H1 (cell line): ENCODE measurements at regions not wholly inside any gene's neighbourhood (a gene's known extent, or its start where the extent isn't known, plus 50 kb on each side); places are given as distances from the start of the nearest gene placed in this dataset.

Source experiments
- CTCF ChIA-PET: fragments of 300-600 bp; sonication (Branson Sonifier 250); formaldehyde crosslinking; loops from one replicate; lab custom pipeline; 2021; ENCODE audit not compliant: partially characterized antibody; lab: Charles Lee
- POLR2A ChIA-PET: fragments of 300-600 bp; sonication (Branson Sonifier 250); formaldehyde crosslinking; loops from one replicate; lab custom pipeline; 2021; ENCODE audit warnings: inconsistent platforms; ENCODE audit not compliant: partially characterized antibody; lab: Charles Lee
- DNase-seq, 2 experiments: peaks; one replicate each; pipeline versions ENCODE4 v3.0.0 to v3.0.0-alpha.2; 2010 to 2022; ENCODE audit warnings: low spot score in 2 of 2, low read depth in 1 of 2, mixed read lengths in 1 of 2
- FAIRE-seq: peaks from 2 replicates; lab custom pipeline; 2011; peaks lifted over from hg19 to GRCh38; lab: Jason Lieb, UNC
- H2AFZ ChIP-seq: 2 replicates; pipeline ENCODE4 v1.8.1; 2012; ENCODE audit warnings: low read length, inconsistent platforms
- H2AK5ac ChIP-seq: 2 replicates; pipeline ENCODE4 v1.6.1; 2013; ENCODE audit warnings: low read depth, low read length
- H2BK120ac ChIP-seq: replicated peaks from 2 replicates; pipeline ENCODE3; 2013; ENCODE audit warnings: low read depth, low read length, inconsistent platforms
- H2BK12ac ChIP-seq: 2 replicates; pipeline ENCODE4 v1.6.1; 2013; ENCODE audit warnings: low read depth, low read length
- H2BK15ac ChIP-seq: 2 replicates; pipeline ENCODE4 v1.6.1; 2013; ENCODE audit warnings: low read length
- H2BK20ac ChIP-seq: 2 replicates; pipeline ENCODE4 v1.6.1; 2013; ENCODE audit warnings: low read length
- H2BK5ac ChIP-seq: 2 replicates; pipeline ENCODE4 v1.6.1; 2013; ENCODE audit warnings: low read depth, low read length
- H3K14ac ChIP-seq: 2 replicates; pipeline ENCODE4 v1.6.1; 2013; ENCODE audit warnings: inconsistent platforms; ENCODE audit not compliant: insufficient read length
- H3K18ac ChIP-seq: 2 replicates; pipeline ENCODE4 v1.6.1; 2013; ENCODE audit warnings: low read length; ENCODE audit errors: extremely low read depth
- H3K23ac ChIP-seq: 2 replicates; pipeline ENCODE4 v1.6.1; 2013; ENCODE audit warnings: inconsistent platforms; ENCODE audit not compliant: insufficient read length
- H3K23me2 ChIP-seq: 2 replicates; pipeline ENCODE4 v1.6.1; 2013; ENCODE audit warnings: low read depth, low read length
- H3K27ac ChIP-seq: 2 replicates; pipeline ENCODE4 v1.6.1; 2011; ENCODE audit warnings: low read depth, low read length, inconsistent platforms
- H3K27me3 ChIP-seq, 4 experiments: replicated peaks in 1 of 4; 1 replicate in 1 of 4; 2 replicates in 3 of 4; pipeline versions ENCODE4 v1.6.1 to v1.8.1; 2011 to 2013; ENCODE audit warnings: low read length in 3 of 4, mild to moderate bottlenecking in 3 of 4, inconsistent platforms in 2 of 4, mixed read lengths in 2 of 4, moderate library complexity in 1 of 4; ENCODE audit not compliant: control insufficient read depth in 3 of 4, insufficient read depth in 3 of 4; ENCODE audit errors: extremely low read depth in 1 of 4
- H3K36me3 ChIP-seq, 4 experiments: 2 replicates each; pipeline versions ENCODE4 v1.6.1 to v1.8.1; 2011 to 2013; ENCODE audit warnings: mild to moderate bottlenecking in 4 of 4, low read length in 3 of 4, moderate library complexity in 2 of 4, control low read depth in 1 of 4, inconsistent platforms in 1 of 4; ENCODE audit not compliant: insufficient read depth in 4 of 4, control insufficient read depth in 2 of 4
- H3K4ac ChIP-seq: replicated peaks from 2 replicates; pipeline ENCODE3; 2013; ENCODE audit warnings: low read length, low read depth, mixed read lengths, inconsistent platforms; ENCODE audit not compliant: insufficient read length
- H3K4me1 ChIP-seq, 4 experiments: replicated peaks in 1 of 4; 1 replicate in 1 of 4; 2 replicates in 3 of 4; pipeline versions ENCODE4 v1.6.1 to v1.8.1; 2011 to 2013; ENCODE audit warnings: low read length in 3 of 4, inconsistent platforms in 2 of 4, mixed read lengths in 1 of 4; ENCODE audit not compliant: insufficient read depth in 4 of 4, control insufficient read depth in 3 of 4
- H3K4me2 ChIP-seq, 2 experiments: 2 replicates each; pipeline versions ENCODE4 v1.6.1 to v1.8.1; 2011 to 2013; ENCODE audit warnings: low read depth in 2 of 2, low read length in 2 of 2, control low read depth in 1 of 2, inconsistent platforms in 1 of 2, mild to moderate bottlenecking in 1 of 2; ENCODE audit not compliant: insufficient read depth in 1 of 2
- H3K4me3 ChIP-seq, 4 experiments: fragments of 200-600, 300-600 bp in 1 of 4; sonication (generic), shearing (Covaris generic), sonication (Bioruptor Twin) in 1 of 4; 2 replicates each; pipeline versions ENCODE4 v1.5.1 to v1.8.1; 2011 to 2016; ENCODE audit warnings: low read length in 4 of 4, low read depth in 3 of 4, control low read depth in 2 of 4, inconsistent platforms in 2 of 4, mild to moderate bottlenecking in 2 of 4, mixed read lengths in 1 of 4, moderate library complexity in 1 of 4; ENCODE audit not compliant: insufficient read depth in 2 of 4; ENCODE audit errors: extremely low read depth in 1 of 4
- H3K56ac ChIP-seq: replicated peaks from 2 replicates; pipeline ENCODE3; 2013; ENCODE audit warnings: low read depth, mild to moderate bottlenecking, mixed read lengths, low read length, inconsistent platforms; ENCODE audit not compliant: insufficient read length
- H3K79me1 ChIP-seq: 2 replicates; pipeline ENCODE4 v1.6.1; 2013; ENCODE audit warnings: low read depth, low read length, control low read depth
- H3K79me2 ChIP-seq, 2 experiments: 2 replicates each; pipeline versions ENCODE4 v1.6.1 to v1.8.1; 2012 to 2013; ENCODE audit warnings: low read length in 2 of 2, mild to moderate bottlenecking in 2 of 2, inconsistent platforms in 1 of 2; ENCODE audit not compliant: insufficient read depth in 2 of 2, control insufficient read depth in 1 of 2
- H3K9ac ChIP-seq, 4 experiments: replicated peaks in 1 of 4; 1 replicate in 1 of 4; 2 replicates in 3 of 4; pipeline versions ENCODE4 v1.6.1 to v1.8.1; 2011 to 2013; ENCODE audit warnings: low read depth in 3 of 4, low read length in 3 of 4, control low read depth in 2 of 4, mild to moderate bottlenecking in 2 of 4, moderate library complexity in 2 of 4, inconsistent platforms in 1 of 4; ENCODE audit errors: extremely low read depth in 1 of 4
- H3K9me3 ChIP-seq, 2 experiments: 2 replicates each; pipeline versions ENCODE4 v1.6.1 to v1.8.1; 2012 to 2013; ENCODE audit warnings: mild to moderate bottlenecking in 2 of 2, moderate library complexity in 2 of 2, control low read depth in 1 of 2, inconsistent platforms in 1 of 2, low read depth in 1 of 2, low read length in 1 of 2, mixed read lengths in 1 of 2; ENCODE audit not compliant: insufficient read depth in 2 of 2
- H4K20me1 ChIP-seq, 2 experiments: replicated peaks in 1 of 2; 2 replicates each; pipeline versions ENCODE3 to v1.8.1; 2011 to 2013; ENCODE audit warnings: inconsistent platforms in 2 of 2, low read length in 2 of 2, mild to moderate bottlenecking in 1 of 2; ENCODE audit not compliant: insufficient read depth in 2 of 2, control insufficient read depth in 1 of 2
- H4K5ac ChIP-seq: 2 replicates; pipeline ENCODE4 v1.6.1; 2013; ENCODE audit warnings: low read length, low read depth, mixed read lengths, inconsistent platforms; ENCODE audit not compliant: insufficient read length
- H4K8ac ChIP-seq: 2 replicates; pipeline ENCODE4 v1.8.0; 2013; ENCODE audit warnings: mild to moderate bottlenecking, moderate library complexity, low read length, inconsistent platforms; ENCODE audit not compliant: insufficient read depth; ENCODE audit errors: extremely low read depth
- H4K91ac ChIP-seq: replicated peaks from 2 replicates; pipeline ENCODE3; 2013; ENCODE audit warnings: low read length, mixed read lengths, inconsistent platforms; ENCODE audit not compliant: insufficient read length
- ASH2L ChIP-seq: fragments of 200-600, 300-600 bp; sonication (generic); IDR thresholded peaks from one replicate; pipeline ENCODE4 v1.7.1; 2017; ENCODE audit warnings: low read length
- BACH1 ChIP-seq: IDR thresholded peaks from 2 replicates; pipeline ENCODE4 v1.6.1; 2012; ENCODE audit warnings: low read length, improper control_type of control experiment
- EZH2 ChIP-seq: fragments of 200-600 bp; sonication (generic); IDR thresholded peaks from 2 replicates; pipeline ENCODE4 v1.7.1; 2012; ENCODE audit warnings: low read depth, mild to moderate bottlenecking, moderate library complexity, low read length, inconsistent platforms; ENCODE audit not compliant: severe bottlenecking
- GABPA ChIP-seq: IDR thresholded peaks from 2 replicates; pipeline ENCODE4 v1.6.1; 2011; ENCODE audit warnings: mild to moderate bottlenecking, low read length, moderate library complexity, borderline replicate concordance; ENCODE audit not compliant: insufficient read depth
- HDAC2 ChIP-seq, 2 experiments: fragments of 300-600 bp in 1 of 2; sonication (generic) in 1 of 2; IDR thresholded peaks; 2 replicates each; pipeline ENCODE4 v1.6.1; 2011 to 2012; ENCODE audit warnings: low read depth in 2 of 2, low read length in 2 of 2, mild to moderate bottlenecking in 2 of 2, moderate library complexity in 2 of 2, borderline replicate concordance in 1 of 2, inconsistent platforms in 1 of 2
- NANOG ChIP-seq: IDR thresholded peaks from 2 replicates; pipeline ENCODE4 v1.6.1; 2011; ENCODE audit warnings: low read length, low read depth, mild to moderate bottlenecking, inconsistent platforms; ENCODE audit not compliant: insufficient read depth, poor library complexity, severe bottlenecking
- RNF2 ChIP-seq: fragments of 200-900, 300-1000 bp; sonication (generic); IDR thresholded peaks from 2 replicates; pipeline ENCODE4 v1.7.1; 2016; ENCODE audit warnings: borderline replicate concordance, low read depth, mild to moderate bottlenecking, antibody characterized with exemption, low read length; ENCODE audit not compliant: poor library complexity, severe bottlenecking; ENCODE audit errors: missing control alignments
- RXRA ChIP-seq: IDR thresholded peaks from 2 replicates; pipeline ENCODE4 v1.6.1; 2011; ENCODE audit warnings: low read depth, mild to moderate bottlenecking, low read length, moderate library complexity; ENCODE audit not compliant: insufficient read depth
- SIRT6 ChIP-seq: IDR thresholded peaks from one replicate; pipeline ENCODE4 v1.7.1; 2012; ENCODE audit warnings: low read length, inconsistent platforms
- SRF ChIP-seq: IDR thresholded peaks from 2 replicates; pipeline ENCODE4 v1.6.1; 2011; ENCODE audit warnings: mild to moderate bottlenecking, low read depth, low read length, moderate library complexity
- WGBS, 2 experiments: shearing (Covaris generic) in 1 of 2; methylation state at CpG; one replicate each; pipeline versions ENCODE4 v1.1.6 to v1.1.7; 2013 to 2015; ENCODE audit warnings: low lambda C conversion rate in 2 of 2, mixed read lengths in 2 of 2, inconsistent platforms in 1 of 2, low coverage in 1 of 2, missing lambda C conversion rate in 1 of 2; ENCODE audit not compliant: insufficient replicate concordance in 2 of 2, insufficient coverage in 1 of 2, insufficient read length in 1 of 2; ENCODE audit errors: extremely low coverage in 1 of 2, missing lambda C conversion rate in 1 of 2; 5-methylcytosine and 5-hydroxymethylcytosine counted together
- TF ChIP-seq, protein P1 (sequence below): IDR thresholded peaks from 2 replicates; pipeline ENCODE4 v1.6.1; 2012; ENCODE audit warnings: inconsistent platforms
- TF ChIP-seq, protein P2 (sequence below): IDR thresholded peaks from 2 replicates; pipeline ENCODE4 v1.6.1; 2012; ENCODE audit warnings: inconsistent platforms

DNA sequence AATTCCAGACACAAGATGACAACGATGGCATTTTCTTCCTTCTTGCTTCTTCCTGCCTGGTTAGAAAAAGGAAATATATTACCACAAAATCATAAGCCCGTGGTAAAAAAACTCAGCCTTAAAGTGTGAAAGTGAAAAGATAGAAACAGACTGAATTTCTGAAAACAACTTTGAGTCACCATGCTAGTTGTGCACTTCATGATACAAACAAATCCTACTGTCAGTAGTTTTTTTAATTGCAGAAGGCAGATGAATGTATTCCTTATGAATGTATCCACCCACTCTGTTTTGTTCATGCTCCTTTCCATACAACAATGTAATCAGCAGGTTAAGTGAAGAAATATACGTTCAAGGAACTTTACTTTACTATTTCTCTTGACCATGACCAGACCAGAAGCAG is 1144.7 kb downstream of the OTOL1 start:
- H3K79me2 ChIP-seq = no peaks in the 10 kb centered on the region
- H3K23ac ChIP-seq = no peak overlapping the region
- FAIRE-seq (no peak), DNase-seq (no peak)
- no peak overlapping the region for H3K56ac ChIP-seq
- H4K8ac ChIP-seq = no peak overlapping the region
- H3K23me2 ChIP-seq = no peaks in the 10 kb centered on the region
- H2BK20ac ChIP-seq = no peak overlapping the region
- no peak overlapping the region for H2BK12ac ChIP-seq
- TF ChIP-seq, protein P1, sequence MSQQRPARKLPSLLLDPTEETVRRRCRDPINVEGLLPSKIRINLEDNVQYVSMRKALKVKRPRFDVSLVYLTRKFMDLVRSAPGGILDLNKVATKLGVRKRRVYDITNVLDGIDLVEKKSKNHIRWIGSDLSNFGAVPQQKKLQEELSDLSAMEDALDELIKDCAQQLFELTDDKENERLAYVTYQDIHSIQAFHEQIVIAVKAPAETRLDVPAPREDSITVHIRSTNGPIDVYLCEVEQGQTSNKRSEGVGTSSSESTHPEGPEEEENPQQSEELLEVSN = no peak
- TF ChIP-seq GABPA (no peak), NANOG (no peak), RXRA (no peak), EZH2 (no peak), BACH1 (no peak), SRF (no peak), ASH2L (no peak), HDAC2 (IDR thresholded peaks at IDR 0.05; ENCODE audit: borderline replicate concordance in 1 of 2, low read depth in 2 of 2, low read length in 2 of 2) (no peak), SIRT6 (no peak), RNF2 (no peak)
- TF ChIP-seq, protein P2, sequence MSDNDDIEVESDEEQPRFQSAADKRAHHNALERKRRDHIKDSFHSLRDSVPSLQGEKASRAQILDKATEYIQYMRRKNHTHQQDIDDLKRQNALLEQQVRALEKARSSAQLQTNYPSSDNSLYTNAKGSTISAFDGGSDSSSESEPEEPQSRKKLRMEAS = no peak
- no peak overlapping the region for H3K4me3 ChIP-seq
- H3K36me3 ChIP-seq = no peaks in the 10 kb centered on the region
- H2AFZ ChIP-seq = no peak overlapping the region
- peaks cover 12 to 13% of the 10 kb centered on the region in 2 experiments; a peak in 2 of 4 replicates for H3K9me3 ChIP-seq
- H4K5ac ChIP-seq = no peak overlapping the region
- H3K14ac ChIP-seq = no peak overlapping the region
- no peak overlapping the region for H3K9ac ChIP-seq
- POLR2A ChIA-PET = no interaction called here
- no peaks in the 10 kb centered on the region for H3K4me1 ChIP-seq
- no peak overlapping the region for H3K4ac ChIP-seq
- no peak overlapping the region for H3K27ac ChIP-seq
- H3K27me3 ChIP-seq = no peaks in the 10 kb centered on the region
- no peak overlapping the region for H2BK15ac ChIP-seq
- no peak overlapping the region for H2AK5ac ChIP-seq
- H4K91ac ChIP-seq = no peak overlapping the region
- no peak overlapping the region for H2BK5ac ChIP-seq
- H2BK120ac ChIP-seq = no peak overlapping the region
- H3K79me1 ChIP-seq = no peaks in the 10 kb centered on the region
- H4K20me1 ChIP-seq = no peaks in the 10 kb centered on the region
- no peak overlapping the region for H3K4me2 ChIP-seq
- 88% methylated on average over 3 of the region's 3 CpGs; no CpG with 5 or more reads in 1 of the 2 experiments for WGBS, 2 experiments
- H3K18ac ChIP-seq = no peak overlapping the region
- CTCF ChIA-PET = no interaction called here
